ENCODE measurements at regions not wholly inside any gene's neighbourhood (a gene's known extent, or its start where the extent isn't known, plus 50 kb on each side); places are given as distances from the start of the nearest gene placed in this dataset.
"Not testable (repeated sequence)": the region's sequence is repeated elsewhere in the genome, so short reads cannot be mapped to it uniquely, and the experiment has no call there.

DNA sequence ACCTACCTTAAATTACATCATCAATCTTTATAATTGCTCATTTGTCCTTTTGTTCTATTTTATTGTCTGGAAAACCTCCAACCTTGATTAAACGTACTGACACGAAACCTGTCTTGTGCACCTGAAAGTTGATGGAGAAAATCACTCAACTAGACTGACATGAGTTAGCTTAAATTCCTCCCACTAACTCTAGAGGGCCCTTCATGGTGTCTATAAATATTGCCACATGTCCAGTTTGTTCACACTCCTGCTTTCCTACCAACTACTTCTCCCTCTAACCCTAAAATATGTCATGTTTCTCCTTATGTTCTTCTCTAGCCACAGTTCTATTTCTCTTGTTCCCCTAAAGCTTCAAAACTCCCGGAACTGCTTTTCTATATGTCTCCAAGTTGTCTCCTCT, 59.8 kb upstream of the SGO1 start:
- no peak for DNase-seq (ENCODE audit: low spot score)
- H3K27ac ChIP-seq: no peak overlapping the region
- ChIA-PET CTCF (no interaction called here), POLR2A (ENCODE audit: low non-redundant PET) (no interaction called here)
- TF ChIP-seq, protein P1, sequence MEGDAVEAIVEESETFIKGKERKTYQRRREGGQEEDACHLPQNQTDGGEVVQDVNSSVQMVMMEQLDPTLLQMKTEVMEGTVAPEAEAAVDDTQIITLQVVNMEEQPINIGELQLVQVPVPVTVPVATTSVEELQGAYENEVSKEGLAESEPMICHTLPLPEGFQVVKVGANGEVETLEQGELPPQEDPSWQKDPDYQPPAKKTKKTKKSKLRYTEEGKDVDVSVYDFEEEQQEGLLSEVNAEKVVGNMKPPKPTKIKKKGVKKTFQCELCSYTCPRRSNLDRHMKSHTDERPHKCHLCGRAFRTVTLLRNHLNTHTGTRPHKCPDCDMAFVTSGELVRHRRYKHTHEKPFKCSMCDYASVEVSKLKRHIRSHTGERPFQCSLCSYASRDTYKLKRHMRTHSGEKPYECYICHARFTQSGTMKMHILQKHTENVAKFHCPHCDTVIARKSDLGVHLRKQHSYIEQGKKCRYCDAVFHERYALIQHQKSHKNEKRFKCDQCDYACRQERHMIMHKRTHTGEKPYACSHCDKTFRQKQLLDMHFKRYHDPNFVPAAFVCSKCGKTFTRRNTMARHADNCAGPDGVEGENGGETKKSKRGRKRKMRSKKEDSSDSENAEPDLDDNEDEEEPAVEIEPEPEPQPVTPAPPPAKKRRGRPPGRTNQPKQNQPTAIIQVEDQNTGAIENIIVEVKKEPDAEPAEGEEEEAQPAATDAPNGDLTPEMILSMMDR (conservative IDR thresholded peaks at IDR 0.05; ENCODE audit: low read depth): no peak

DNA sequence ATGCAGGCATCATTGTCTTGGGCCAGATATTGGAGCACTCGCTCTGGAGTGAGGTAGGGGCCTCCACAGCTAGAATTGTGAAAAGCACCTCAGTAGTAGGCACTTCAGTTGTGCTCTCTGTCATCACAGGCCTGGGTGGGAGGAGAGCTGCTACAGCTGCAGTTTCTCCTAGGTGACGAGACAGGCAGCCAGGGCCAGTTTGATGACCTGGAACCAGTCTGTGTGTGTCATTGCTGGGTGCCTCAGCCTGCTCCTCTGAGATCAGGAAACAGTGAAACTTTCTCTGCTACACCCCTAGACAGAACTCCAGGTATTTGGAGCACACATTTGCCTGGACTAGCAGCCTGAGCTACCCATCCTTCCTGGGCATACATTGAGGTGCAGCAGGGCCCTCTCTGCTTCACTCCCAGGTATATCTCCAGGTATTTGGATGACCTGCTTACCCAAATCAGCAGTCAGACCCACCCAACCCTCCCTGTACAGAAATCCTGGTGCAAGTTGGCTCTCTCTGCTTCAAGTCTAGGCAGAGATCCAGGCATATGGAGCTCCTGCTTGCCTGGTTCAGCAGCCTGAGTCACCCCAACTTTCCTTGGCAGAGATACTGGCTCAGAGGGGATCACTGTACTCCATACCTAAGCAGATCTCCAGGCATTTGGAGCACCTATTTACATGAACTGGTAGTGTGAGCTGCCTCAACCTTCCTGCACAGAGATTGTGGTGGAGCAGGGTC, 54.3 kb upstream of the SGO1 start:
- CTCF ChIA-PET: no interaction called here

DNA sequence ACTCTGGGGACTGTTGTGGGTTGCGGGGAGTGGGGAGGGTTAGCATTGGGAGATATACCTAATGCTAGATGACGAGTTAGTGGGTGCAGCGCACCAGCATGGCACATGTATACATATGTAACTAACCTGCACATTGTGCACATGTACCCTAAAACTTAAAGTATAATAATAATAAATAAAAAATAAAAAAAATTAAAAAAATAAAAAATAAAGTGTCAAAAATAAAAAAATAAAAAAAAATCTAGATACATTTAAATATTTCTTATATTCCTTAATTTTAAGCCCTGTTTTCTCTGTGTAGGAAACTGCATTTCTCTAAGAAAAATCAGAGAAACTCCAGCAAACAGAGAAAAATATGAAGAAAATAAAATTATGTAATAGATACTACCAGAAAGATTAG, 52.2 kb upstream of the SGO1 start:
- CTCF ChIA-PET: not testable (repeated sequence)

More for the DNA sequence above, 54.3 kb upstream of the SGO1 start:
- DNase-seq (ENCODE audit: low spot score): no peak
- no peak overlapping the region for H3K27ac ChIP-seq
- POLR2A ChIA-PET (ENCODE audit: low non-redundant PET): no interaction called here
- TF ChIP-seq, protein P1 (conservative IDR thresholded peaks at IDR 0.05; ENCODE audit: low read depth): no peak

DNA sequence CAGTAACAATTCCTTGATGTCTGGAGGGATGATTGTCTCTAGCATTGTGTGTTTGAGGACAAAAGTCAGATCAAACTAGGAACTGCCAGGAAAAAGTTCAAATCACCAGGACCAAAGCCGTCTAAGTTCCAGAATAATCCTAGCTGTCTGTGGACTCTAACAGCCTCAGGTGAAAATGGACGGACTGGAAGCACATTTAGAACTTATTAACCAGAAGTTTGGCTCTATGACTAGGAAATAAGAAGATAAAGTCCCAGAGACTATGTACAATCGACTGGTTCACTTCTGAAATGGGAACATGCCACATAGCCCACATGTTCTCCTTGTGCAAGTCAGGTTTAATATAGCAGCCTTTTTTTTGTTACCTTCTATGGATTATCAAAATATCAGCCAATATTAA, 50.6 kb upstream of the SGO1 start:
- ChIA-PET CTCF (no interaction called here), POLR2A (ENCODE audit: low non-redundant PET) (no interaction called here)
- TF ChIP-seq, protein P1 (conservative IDR thresholded peaks at IDR 0.05; ENCODE audit: low read depth): no peak
- no peak overlapping the region for H3K27ac ChIP-seq
- DNase-seq (ENCODE audit: low spot score): no peak

More for the DNA sequence above, 52.2 kb upstream of the SGO1 start:
- POLR2A ChIA-PET (ENCODE audit: low non-redundant PET); H3K27ac ChIP-seq; DNase-seq (ENCODE audit: low spot score): not testable (repeated sequence)
